Brain microvascular endothelial cell (primary cell): ENCODE measurements at regions not wholly inside any gene's neighbourhood (a gene's known extent, or its start where the extent isn't known, plus 50 kb on each side); places are given as distances from the start of the nearest gene placed in this dataset.
"Not testable (repeated sequence)": the region's sequence is repeated elsewhere in the genome, so short reads cannot be mapped to it uniquely, and the experiment has no call there.

Experiments used
- DNase-seq: peaks from one replicate; pipeline ENCODE4 v3.0.0-alpha.2; 2020
- H3K27ac ChIP-seq: fragments of 250-450 bp; sonication (Bioruptor Pico); 2 replicates; pipeline ENCODE4 v1.5.1; 2020; ENCODE audit warnings: mild to moderate bottlenecking, moderate library complexity
- H3K27me3 ChIP-seq: fragments of 250-450 bp; sonication (Bioruptor Pico); replicated peaks from 2 replicates; pipeline ENCODE4 v1.5.1; 2020; ENCODE audit warnings: mild to moderate bottlenecking
- H3K36me3 ChIP-seq: fragments of 250-450 bp; sonication (Bioruptor Pico); replicated peaks from 2 replicates; pipeline ENCODE4 v1.5.1; 2020; ENCODE audit warnings: mild to moderate bottlenecking
- H3K4me3 ChIP-seq: 2 replicates; pipeline ENCODE4 v1.5.1; 2011; ENCODE audit warnings: low read depth, mild to moderate bottlenecking, control low read depth, low read length, moderate library complexity
- in situ Hi-C: cut with HindIII; loops from 2 replicates; pipeline ENCODE4 v1.10.0; 2017; ENCODE audit warnings: low sequenced_read_pairs, low pct_ligation_motif_present
- TF ChIP-seq, protein P1 (sequence below): IDR thresholded peaks from 2 replicates; pipeline ENCODE4 v1.5.1; 2011; ENCODE audit warnings: low read depth, mild to moderate bottlenecking, moderate library complexity, low read length, control low read depth, inconsistent platforms; ENCODE audit errors: missing control alignments

DNA sequence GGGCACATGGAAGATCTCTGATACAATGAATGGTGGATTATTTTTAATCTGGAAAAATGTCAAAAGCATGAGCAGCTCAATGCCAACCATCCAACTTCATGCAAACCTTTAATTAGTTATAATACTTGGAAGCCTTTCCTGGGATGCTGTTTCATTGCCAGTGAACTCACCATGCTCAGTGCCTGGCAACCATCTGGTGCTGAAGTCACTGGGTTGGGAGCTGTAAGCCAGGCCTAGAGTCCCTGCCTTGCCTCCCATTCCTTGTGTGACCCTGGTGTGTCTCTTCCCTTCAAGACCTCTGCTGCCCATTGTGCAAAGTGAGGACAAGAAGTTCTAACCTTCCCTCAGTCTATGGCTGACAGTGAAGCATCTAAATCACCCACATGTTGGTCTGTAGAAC lies 458.7 kb downstream of the RNF144A start:
- H3K36me3 ChIP-seq, result no peaks in the 10 kb centered on the region
- DNase-seq, result no peak
- no peak overlapping the region for H3K4me3 ChIP-seq
- in situ Hi-C loops, result no loop called here
- no peaks in the 10 kb centered on the region for H3K27me3 ChIP-seq
- TF ChIP-seq, protein P1, sequence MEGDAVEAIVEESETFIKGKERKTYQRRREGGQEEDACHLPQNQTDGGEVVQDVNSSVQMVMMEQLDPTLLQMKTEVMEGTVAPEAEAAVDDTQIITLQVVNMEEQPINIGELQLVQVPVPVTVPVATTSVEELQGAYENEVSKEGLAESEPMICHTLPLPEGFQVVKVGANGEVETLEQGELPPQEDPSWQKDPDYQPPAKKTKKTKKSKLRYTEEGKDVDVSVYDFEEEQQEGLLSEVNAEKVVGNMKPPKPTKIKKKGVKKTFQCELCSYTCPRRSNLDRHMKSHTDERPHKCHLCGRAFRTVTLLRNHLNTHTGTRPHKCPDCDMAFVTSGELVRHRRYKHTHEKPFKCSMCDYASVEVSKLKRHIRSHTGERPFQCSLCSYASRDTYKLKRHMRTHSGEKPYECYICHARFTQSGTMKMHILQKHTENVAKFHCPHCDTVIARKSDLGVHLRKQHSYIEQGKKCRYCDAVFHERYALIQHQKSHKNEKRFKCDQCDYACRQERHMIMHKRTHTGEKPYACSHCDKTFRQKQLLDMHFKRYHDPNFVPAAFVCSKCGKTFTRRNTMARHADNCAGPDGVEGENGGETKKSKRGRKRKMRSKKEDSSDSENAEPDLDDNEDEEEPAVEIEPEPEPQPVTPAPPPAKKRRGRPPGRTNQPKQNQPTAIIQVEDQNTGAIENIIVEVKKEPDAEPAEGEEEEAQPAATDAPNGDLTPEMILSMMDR, result no peak
- no peak overlapping the region for H3K27ac ChIP-seq

DNA sequence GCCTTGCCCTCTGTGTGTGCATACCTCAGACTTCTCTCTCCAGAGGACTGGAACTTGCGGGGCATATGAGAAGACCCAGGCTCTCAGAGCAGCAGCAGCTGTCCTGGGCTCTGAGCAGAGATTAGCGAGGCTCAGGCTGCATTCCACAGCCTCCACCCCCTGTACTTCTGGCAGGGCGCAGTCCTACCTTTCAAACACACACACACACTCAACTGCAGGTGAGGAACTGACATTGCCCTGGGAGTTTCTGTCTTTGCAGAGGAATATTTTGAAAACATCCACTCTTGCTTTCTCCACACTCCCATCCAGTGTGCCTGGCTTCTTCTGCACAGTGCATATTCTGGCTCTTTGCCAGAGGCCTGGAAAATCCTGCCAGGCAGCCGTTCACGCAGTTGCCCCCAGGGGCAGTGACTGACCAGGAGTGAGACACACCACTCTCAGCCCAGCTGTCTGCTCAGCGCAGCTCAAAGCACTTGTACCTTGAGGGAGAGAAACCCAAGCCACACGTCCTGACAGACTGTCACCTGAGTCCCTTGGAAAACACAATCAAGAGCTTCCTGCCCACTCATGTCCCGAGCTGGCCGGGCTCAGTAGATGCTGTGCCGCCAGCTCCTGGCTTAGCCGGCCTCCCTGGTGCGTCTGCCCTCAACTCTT lies 460.8 kb downstream of the RNF144A start:
- TF ChIP-seq, protein P1, result no peak
- DNase-seq, result no peak
- H3K27me3 ChIP-seq, result no peaks in the 10 kb centered on the region
- in situ Hi-C loops, result no loop called here
- H3K27ac ChIP-seq, result no peak overlapping the region
- H3K4me3 ChIP-seq, result no peak overlapping the region
- H3K36me3 ChIP-seq, result no peaks in the 10 kb centered on the region

DNA sequence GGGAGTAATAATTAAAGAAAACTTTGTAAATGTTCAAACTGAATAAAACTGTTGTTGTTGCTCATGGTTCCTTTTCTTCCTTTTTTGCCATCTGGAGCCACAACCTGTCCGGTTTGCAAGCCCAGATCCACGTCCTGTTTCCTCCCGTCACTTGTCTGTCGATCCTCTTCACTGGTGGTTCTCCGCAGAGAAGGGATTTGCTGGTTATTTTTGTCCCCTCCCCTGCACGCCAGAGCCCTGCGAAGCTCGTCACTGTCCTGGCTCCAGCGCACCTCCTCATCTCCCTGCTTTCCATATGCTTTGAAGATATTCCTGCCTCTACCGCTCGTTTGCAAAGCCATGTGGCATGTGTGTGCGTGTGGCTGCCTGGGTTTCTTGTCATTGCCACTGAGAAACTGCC lies 461.4 kb downstream of the RNF144A start:
- Histone ChIP-seq H3K27me3 (no peaks in the 10 kb centered on the region), H3K4me3 (no peak overlapping the region), H3K36me3 (no peaks in the 10 kb centered on the region), H3K27ac (no peak overlapping the region)
- TF ChIP-seq, protein P1, result no peak
- in situ Hi-C loops, result no loop called here
- no peak for DNase-seq

DNA sequence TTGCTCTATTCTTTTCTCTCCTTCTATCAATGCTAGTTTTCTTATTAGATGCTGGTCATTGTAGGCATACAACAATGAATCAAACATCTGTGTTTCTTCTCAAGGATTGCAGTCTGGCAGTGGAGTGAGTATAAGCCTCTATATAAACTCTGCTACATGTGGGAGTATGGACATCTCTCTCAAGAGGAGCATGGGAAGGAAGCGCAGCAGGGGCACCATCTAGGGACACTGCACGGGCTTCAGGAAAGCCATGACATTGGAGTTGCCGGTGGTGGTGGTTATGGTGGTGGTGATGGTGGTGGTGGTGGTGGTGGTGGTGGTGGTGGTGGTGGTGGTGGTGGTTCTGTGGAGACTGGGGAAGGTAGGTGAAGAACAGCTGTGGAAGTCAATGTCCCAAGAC lies 462.6 kb downstream of the RNF144A start:
- in situ Hi-C loops, result no loop called here
- Histone ChIP-seq H3K27me3 (no peaks in the 10 kb centered on the region), H3K27ac (no peak overlapping the region), H3K4me3 (no peak overlapping the region), H3K36me3 (no peaks in the 10 kb centered on the region)
- DNase-seq, result no peak
- TF ChIP-seq, protein P1, result peak; percentile 36

DNA sequence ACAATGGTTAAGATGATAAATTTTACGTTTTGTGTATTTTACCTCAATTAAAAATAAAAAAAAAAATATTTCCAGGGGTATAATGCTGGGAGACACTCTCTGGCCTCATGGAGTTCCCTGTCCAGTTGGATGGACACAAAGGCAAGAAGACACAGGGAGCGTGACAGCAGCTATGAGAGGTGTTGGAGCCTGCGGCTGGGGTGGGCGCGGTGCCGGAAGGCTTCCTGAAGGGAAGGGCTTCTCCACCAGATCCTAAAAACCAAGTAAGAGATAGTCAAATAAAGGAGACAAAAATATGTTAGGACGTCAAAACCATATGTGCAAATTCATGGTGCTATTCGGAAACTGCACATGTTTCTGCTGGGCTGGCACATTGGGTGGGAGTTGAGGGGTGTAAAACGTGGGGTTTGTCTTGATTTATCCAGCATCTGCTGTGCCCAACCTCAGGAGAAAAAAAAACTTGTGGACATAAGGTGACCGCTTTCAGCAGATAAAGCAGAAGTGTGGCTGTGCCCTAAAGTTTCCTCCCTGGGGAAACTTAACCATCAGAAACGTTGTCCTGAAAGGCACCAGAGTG lies 467.6 kb downstream of the RNF144A start:
- TF ChIP-seq, protein P1, result no peak
- no peak for DNase-seq
- H3K36me3 ChIP-seq, result no peaks in the 10 kb centered on the region
- no peak overlapping the region for H3K4me3 ChIP-seq
- no peak overlapping the region for H3K27ac ChIP-seq
- H3K27me3 ChIP-seq, result no peaks in the 10 kb centered on the region
- in situ Hi-C loops, result no loop called here

DNA sequence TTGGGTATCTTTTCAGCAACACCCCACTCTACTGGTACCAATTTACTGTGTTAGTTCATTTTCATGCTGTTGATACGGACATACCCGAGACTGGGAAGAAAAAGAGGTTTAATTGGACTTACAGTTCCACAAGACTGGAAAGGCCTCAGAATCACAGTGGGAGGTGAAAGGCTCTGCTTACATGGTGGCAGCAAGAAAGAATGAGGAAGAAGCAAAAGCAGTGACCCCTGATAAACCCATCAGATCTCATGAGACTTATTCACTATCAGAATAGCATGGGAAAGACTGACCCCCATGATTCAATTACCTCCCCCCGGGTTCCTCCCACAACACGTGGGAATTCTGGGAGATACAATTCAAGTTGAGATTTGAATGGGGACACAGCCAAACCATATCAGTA lies 473.1 kb downstream of the RNF144A start:
- DNase-seq, H3K4me3 ChIP-seq, H3K27me3 ChIP-seq, H3K27ac ChIP-seq, H3K36me3 ChIP-seq, in situ Hi-C loops: not testable (repeated sequence)
